ENCODE measurements at regions not wholly inside any gene's neighbourhood (a gene's known extent, or its start where the extent isn't known, plus 50 kb on each side); places are given as distances from the start of the nearest gene placed in this dataset.

- no peak for DNase-seq
Measured at GRCh38 chr7:53699215-53699837, 663.9 kb downstream of the POM121L12 start.

- no peak for DNase-seq
Measured at GRCh38 chr7:53719122-53719521, 683.7 kb downstream of the POM121L12 start.

GRCh38 chr7:53740971-53741370 is 705.5 kb downstream of the POM121L12 start:
- no peak for DNase-seq

- no peak for DNase-seq
Measured at GRCh38 chr7:53743697-53744402, 708.4 kb downstream of the POM121L12 start.

GRCh38 chr7:53744403-53744760 is 708.9 kb downstream of the POM121L12 start:
- DNase-seq: no peak

GRCh38 chr7:53756946-53757345 is 721.5 kb downstream of the POM121L12 start:
- DNase-seq: no peak

GRCh38 chr7:53768186-53768585 is 732.8 kb downstream of the POM121L12 start:
- no peak for DNase-seq

GRCh38 chr7:53771701-53772100 is 736.3 kb downstream of the POM121L12 start:
- DNase-seq: no peak

GRCh38 chr7:53776323-53776722 is 740.9 kb downstream of the POM121L12 start:
- no peak for DNase-seq

- DNase-seq: no peak
Measured at GRCh38 chr7:53789741-53790140, 752.4 kb upstream of the VSTM2A start.

- DNase-seq: no peak
Measured at GRCh38 chr7:53794816-53795215, 747.4 kb upstream of the VSTM2A start.

GRCh38 chr7:53800746-53801145 is 741.4 kb upstream of the VSTM2A start:
- no peak for DNase-seq

- no peak for DNase-seq
Measured at GRCh38 chr7:53806119-53806518, 736.1 kb upstream of the VSTM2A start.

- no peak for DNase-seq
Measured at GRCh38 chr7:53811555-53812079, 730.6 kb upstream of the VSTM2A start.

- DNase-seq: no peak
Measured at GRCh38 chr7:53812135-53812534, 730.0 kb upstream of the VSTM2A start.

GRCh38 chr7:53835301-53835700 is 706.9 kb upstream of the VSTM2A start:
- no peak for DNase-seq

GRCh38 chr7:53877688-53878087 is 664.5 kb upstream of the VSTM2A start:
- no peak for DNase-seq

GRCh38 chr7:53900856-53901528 is 641.2 kb upstream of the VSTM2A start:
- no peak for DNase-seq

GRCh38 chr7:53904355-53904754 is 637.8 kb upstream of the VSTM2A start:
- no peak for DNase-seq

- DNase-seq: no peak
Measured at GRCh38 chr7:53917637-53918036, 624.5 kb upstream of the VSTM2A start.

- no peak for DNase-seq
Measured at GRCh38 chr7:53920011-53920410, 622.2 kb upstream of the VSTM2A start.

GRCh38 chr7:53940483-53940882 is 601.7 kb upstream of the VSTM2A start:
- DNase-seq: no peak

- DNase-seq: no peak
Measured at GRCh38 chr7:53947732-53948131, 594.4 kb upstream of the VSTM2A start.

- no peak for DNase-seq
Measured at GRCh38 chr7:53965716-53966115, 576.5 kb upstream of the VSTM2A start.
